Dermis microvascular lymphatic vessel endothelial cell (primary cell): ENCODE measurements at regions not wholly inside any gene's neighbourhood (a gene's known extent, or its start where the extent isn't known, plus 50 kb on each side); places are given as distances from the start of the nearest gene placed in this dataset.

Experiments
- DNase-seq, 2 donors: peaks; one replicate each; pipeline versions ENCODE4 v3.0.0 to v3.0.0-alpha.2; 2010; ENCODE audit warnings: low read depth in 2 of 2

GRCh38 chr14:89607453-89607852 is 190.4 kb upstream of the FOXN3 start:
- no peak for DNase-seq

DNA sequence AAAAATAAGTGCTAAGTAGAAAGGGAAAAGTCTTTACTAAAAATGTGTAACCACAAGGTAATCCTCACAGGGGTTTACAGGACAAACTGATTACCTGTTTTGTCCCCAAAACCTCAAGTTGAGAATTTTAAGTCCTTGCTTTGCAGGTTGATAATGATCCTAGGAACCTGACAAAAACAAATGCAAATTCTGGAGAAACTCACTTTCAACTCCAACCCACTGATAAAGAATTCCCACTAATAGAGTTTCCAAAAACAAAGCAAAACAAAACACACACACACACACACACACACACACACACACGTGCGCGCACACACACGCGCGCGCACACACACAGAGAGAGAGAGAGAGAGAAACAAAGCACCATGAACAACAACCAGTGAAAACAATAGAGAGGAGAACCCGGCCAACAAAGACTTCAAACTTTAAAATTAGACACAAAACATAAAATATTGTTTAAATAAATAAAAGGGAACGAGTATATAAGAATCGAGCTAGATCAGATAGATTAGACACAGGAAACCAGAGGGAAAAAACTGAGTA is 187.0 kb upstream of the FOXN3 start:
- peak; percentile 65 to 81 for DNase-seq

- DNase-seq = peak in 1 of 2 donors; percentile 9
Measured at GRCh38 chr14:89600950-89601826, 184.2 kb upstream of the FOXN3 start.

DNA sequence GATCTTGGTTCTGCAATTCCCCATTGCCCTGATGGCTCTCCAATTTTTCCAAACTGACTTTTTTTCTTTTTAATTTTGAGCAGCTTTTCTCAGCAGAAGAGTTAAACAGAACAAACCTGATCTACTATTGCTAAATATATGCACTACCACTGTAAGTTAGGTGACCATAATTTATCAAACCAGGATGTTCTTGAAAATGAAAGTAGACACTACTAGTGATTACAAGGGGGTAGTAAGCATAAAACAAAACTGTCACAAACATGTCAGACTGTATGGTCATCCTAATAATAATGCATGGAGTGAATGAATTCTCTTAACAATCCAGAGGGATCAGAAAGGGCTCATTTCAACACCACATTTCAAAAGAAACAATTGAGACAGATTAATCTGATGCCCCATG is 183.0 kb upstream of the FOXN3 start:
- DNase-seq = no peak

- DNase-seq = peak in 1 of 2 donors; percentile 32
Measured at GRCh38 chr14:89598548-89599186, 181.6 kb upstream of the FOXN3 start.

DNA sequence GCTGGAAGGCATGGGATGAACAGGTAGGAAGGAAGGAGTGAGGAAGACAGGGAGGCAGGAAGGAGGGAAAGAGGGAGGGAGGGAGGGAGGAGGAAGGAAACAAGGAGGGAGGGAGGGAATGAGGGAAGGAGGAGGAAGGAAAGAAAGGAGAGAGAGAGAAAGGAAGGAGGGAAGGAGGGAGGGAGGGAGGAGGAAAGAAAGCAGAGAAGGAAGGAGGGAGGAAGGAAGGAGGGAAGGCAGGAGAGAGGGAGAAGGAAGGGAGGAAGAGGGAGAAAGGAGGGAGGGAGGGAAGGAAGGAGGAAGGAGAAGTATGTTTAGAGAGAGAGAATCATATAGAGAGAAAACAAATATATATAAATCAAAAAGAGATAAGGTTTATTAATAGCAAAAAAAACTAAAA is 175.9 kb upstream of the FOXN3 start:
- no peak for DNase-seq

GRCh38 chr14:89589400-89590118 is 172.5 kb upstream of the FOXN3 start:
- no peak for DNase-seq

- DNase-seq = no peak
Measured at GRCh38 chr14:89588840-89589296, 171.8 kb upstream of the FOXN3 start.

DNA sequence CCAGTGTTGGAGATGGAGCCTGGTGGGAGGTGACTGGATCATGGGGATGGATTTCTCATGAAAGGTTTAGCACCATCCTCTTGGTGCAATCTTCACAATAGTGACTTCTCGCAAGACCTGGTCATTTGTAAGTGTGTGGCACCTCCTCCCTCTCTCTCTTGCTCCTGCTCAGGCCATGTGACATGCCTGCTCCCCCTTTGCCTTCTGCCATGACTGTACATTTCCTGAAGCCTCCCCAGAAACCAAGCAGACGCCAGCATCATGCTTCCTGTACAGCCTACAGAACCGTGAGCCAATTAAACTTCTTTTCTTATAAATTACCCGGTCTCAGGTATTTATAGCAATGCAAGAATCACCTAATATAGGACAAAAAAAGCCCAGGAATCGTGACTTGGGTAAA is 171.0 kb upstream of the FOXN3 start:
- DNase-seq = peak in 1 of 2 donors; percentile 26

DNA sequence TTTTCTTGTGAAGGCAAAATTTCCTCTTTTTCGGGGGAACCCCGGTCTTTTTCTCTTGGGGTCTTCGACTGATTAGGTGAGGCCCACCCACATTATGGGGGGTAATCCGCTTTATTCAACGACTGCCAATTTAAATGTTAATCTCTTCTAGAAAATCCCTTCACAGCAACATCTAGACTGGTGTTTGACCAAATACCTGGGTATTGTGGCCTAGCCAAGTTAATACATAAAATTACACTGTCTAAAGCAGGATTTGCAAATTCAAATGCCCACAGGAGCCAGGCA is 170.0 kb upstream of the FOXN3 start:
- DNase-seq = no peak

DNA sequence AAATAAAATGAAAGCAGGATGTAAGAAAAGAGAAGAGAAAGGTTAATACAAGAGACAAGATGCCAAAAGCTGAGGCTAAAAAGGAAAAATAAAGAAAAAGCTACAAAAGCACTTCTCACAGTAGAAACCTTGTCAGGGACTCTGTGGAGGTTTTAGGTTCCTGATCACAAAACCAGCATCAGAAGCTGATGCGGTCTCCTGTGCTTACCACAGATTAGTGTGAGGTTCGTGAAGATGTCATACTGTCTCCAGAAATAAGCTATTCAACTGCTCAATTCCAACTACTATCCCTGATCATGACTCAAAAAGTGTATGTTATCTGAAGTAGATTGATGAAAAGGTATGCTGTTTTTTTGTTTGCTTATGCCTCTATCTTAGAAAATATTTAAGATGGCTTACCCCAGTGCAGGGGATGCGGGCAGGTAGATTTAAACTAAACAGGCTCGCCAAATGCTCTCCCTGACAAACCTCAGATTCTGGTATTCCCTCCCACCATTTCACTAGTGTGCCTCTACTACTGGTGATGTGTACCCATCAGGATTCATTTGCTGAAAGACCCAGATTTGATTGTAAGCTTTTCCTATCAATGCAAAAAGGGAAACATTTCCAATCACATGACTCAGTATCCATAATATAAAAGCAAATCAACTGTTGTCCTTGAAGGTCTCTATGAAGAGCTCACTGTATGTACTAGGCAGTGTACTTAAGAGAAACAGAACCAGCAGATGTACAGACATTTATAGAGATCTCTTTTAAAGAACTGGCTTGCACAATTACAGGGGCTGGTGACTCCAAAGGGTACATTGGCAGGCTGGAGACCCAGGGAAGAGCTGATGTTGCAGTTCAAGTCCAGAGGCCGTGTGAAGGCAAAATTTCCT is 169.5 kb upstream of the FOXN3 start:
- DNase-seq = no peak

DNA sequence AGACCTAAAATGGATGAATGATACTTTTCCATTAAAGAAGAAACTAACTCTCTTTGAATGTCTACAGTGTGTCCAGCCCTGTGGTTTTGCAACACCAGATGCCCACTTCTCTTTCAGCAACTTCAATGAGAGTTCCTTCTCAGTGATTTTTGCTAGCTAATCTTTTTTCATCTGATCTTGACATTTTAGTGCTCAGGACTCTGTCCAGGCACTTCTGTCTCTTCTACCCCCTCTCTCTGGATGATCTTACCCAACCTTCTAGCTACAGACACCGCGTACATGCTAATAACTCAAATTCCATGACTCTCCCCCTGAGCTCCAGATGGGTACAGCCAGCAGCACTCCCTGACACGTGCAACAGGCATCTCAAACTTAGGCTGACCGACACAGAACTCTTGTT is 161.1 kb upstream of the FOXN3 start:
- DNase-seq = no peak

DNA sequence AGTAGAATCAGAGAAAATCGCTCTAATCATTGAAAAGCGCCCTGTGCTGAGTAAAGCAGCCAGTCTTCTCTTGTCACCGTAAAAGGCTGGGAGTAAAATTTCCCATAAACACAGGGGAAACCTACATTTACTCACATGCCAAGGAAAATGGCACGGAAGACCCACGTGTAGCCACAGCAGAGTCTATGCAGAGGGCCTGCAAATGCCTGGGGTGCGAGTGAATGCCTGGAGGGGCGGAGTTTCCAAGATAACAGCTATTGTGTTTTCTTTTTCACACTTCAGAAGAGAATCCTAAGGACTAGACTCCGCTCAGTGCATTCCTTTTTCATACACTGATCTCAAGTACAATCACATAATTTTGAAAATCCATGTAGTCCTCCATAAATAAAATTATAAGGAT is 159.9 kb upstream of the FOXN3 start:
- DNase-seq = no peak

DNA sequence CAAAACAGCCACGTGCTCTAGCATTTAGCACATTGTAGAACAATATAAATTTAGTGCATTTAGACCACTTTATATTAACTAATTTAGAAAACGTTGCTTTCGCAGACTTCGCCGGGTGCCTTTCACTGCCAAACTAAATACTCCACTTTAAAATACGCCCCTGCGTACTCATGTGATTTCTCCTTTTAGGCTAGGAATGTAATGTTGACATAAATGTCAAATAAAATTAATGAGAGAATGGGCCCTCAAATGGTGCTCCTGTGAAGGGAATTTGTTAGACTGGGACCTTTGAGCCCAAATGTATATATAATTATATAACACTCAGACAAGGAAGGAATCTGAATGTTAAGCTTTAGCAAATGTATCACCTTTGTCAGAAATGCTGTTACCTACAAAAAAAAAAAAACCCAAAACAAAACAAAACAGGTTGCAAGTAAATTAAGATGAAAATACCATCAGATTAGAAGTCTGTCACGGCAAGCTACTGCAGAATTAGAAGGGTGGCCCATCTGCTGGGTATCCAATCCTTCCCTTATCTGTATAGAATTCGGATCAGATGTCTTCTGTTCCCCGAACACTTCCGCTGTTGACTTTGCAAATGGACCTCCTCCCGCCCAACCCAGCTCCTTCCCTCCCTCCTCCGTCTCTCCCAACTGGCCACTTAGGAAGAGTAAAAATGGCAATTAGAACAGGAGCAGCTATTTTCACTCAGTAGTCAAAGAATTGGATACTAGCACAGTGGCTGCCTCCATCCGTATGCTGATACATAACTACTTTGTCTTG is 159.3 kb upstream of the FOXN3 start:
- no peak for DNase-seq

- DNase-seq = no peak
Measured at GRCh38 chr14:89575386-89576061, 158.5 kb upstream of the FOXN3 start.

DNA sequence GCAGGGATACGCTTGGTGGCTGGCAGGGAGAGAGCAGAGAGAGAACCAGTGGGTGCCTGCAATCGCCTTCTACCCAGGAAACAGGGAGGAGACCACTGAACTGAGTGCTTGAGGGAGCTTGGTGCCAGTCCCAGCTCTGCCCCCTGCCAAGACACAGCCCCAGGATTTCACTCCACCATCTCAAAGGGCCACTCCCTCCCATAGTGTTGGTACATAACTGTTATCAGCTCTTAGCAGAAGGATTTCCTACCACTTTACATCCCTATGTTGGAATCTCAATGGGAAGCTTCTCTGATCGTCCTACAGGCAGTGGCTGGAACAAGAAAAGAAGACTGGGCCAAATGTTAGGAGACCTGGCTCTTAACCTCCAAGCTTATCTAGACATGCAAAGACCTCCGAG is 157.4 kb upstream of the FOXN3 start:
- no peak for DNase-seq

- no peak for DNase-seq
Measured at GRCh38 chr14:89573399-89573657, 156.3 kb upstream of the FOXN3 start.

DNA sequence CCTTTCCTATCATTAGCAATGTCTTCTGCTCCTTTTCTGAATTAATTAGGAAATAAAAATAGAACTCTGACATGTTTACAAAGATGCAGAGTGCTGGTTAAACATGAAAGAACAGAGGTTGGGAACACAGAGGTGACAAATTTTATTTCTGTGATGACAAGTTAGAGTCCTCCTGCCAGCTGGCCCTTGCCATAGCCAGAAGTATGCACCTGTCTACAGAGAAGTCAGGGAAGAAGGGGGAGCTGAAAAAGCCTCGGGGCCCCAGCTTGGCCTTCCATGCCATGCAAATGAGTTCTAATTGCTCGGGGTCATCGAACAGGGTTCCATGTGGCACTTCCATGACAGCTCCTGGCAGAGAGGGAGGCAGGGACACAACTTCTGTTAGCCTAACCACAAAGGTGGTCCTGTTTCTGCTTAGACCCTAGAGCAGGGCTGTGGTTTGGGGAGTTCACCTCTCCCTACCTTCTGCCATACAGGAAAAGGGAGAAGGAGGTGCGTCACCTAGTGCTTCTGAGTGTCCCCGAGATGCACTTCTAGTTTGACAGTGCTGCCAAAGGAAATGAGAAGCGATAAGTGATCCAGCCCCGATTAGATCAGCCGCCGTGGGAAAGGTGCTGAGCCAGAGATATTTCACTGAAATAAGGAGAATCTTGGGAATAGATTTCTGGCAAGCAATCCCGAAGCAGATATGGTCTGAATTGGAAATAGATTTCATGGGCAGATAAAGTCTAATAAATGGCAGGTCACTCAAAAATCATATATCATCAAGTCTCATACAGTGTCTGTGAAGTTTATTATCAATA is 155.8 kb upstream of the FOXN3 start:
- DNase-seq = no peak

DNA sequence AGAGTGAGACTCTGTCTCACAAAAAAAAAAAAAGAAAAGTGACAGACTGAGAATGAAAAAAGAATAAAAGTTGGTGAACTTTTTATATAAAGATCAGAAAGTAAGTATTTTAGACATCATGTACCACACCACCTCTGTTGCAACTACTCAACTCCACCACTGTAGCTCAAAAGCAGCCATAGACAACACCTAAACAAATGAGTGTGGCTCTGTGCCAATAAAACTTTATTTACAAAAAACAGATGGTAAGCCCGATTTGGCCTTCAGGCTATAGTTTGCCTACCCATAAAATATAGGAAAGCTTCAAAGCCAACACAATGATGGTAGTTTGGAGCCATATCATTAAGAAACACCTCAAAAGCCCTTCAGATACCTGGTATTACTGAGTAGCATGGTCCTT is 154.5 kb upstream of the FOXN3 start:
- DNase-seq = no peak
